Mesendoderm (in vitro differentiated cells): ENCODE measurements at regions not wholly inside any gene's neighbourhood (a gene's known extent, or its start where the extent isn't known, plus 50 kb on each side); places are given as distances from the start of the nearest gene placed in this dataset.

Experiments
- DNase-seq: peaks from one replicate; pipeline ENCODE4 v3.0.0; 2013
- H2AK5ac ChIP-seq: 2 replicates; pipeline ENCODE4 v1.6.1; 2013; ENCODE audit warnings: low read length, inconsistent platforms
- H2BK120ac ChIP-seq: 2 replicates; pipeline ENCODE4 v1.6.1; 2013; ENCODE audit warnings: low read depth, mild to moderate bottlenecking, low read length, moderate library complexity, mixed read lengths
- H2BK15ac ChIP-seq: replicated peaks from 2 replicates; pipeline ENCODE4 v1.6.1; 2013; ENCODE audit warnings: low read depth, mild to moderate bottlenecking, moderate library complexity
- H2BK5ac ChIP-seq: 2 replicates; pipeline ENCODE4 v1.6.1; 2013; ENCODE audit warnings: low read length, inconsistent platforms
- H3K18ac ChIP-seq: 2 replicates; pipeline ENCODE4 v1.6.1; 2013; ENCODE audit warnings: mild to moderate bottlenecking, low read length, mixed read lengths
- H3K23ac ChIP-seq: one replicate; pipeline ENCODE4 v1.6.1; 2013; ENCODE audit warnings: low read length
- H3K27ac ChIP-seq: 2 replicates; pipeline ENCODE4 v1.5.1; 2013; ENCODE audit warnings: low read depth, mild to moderate bottlenecking, inconsistent platforms, low read length, moderate library complexity
- H3K27me3 ChIP-seq: 2 replicates; pipeline ENCODE4 v1.6.1; 2013; ENCODE audit warnings: low read length, control low read depth, mild to moderate bottlenecking, inconsistent platforms; ENCODE audit not compliant: insufficient read depth, poor library complexity
- H3K36me3 ChIP-seq: 2 replicates; pipeline ENCODE4 v1.6.1; 2013; ENCODE audit warnings: low read length, inconsistent platforms; ENCODE audit not compliant: control insufficient read depth, insufficient read depth
- H3K4ac ChIP-seq: one replicate; pipeline ENCODE4 v1.6.1; 2013; ENCODE audit warnings: low read depth, mild to moderate bottlenecking, low read length, moderate library complexity
- H3K4me1 ChIP-seq: 2 replicates; pipeline ENCODE4 v1.6.1; 2013; ENCODE audit warnings: low read depth, low read length, inconsistent platforms; ENCODE audit not compliant: control insufficient read depth
- H3K4me2 ChIP-seq: 2 replicates; pipeline ENCODE4 v1.6.1; 2013; ENCODE audit warnings: low read length
- H3K4me3 ChIP-seq: 2 replicates; pipeline ENCODE4 v1.5.1; 2013; ENCODE audit warnings: mild to moderate bottlenecking, low read length
- H3K56ac ChIP-seq: one replicate; pipeline ENCODE4 v1.6.1; 2013; ENCODE audit warnings: low read length
- H3K79me1 ChIP-seq: 2 replicates; pipeline ENCODE4 v1.6.1; 2013; ENCODE audit warnings: low read length, inconsistent platforms
- H3K79me2 ChIP-seq: 2 replicates; pipeline ENCODE4 v1.6.1; 2013; ENCODE audit warnings: mild to moderate bottlenecking, low read length; ENCODE audit not compliant: control insufficient read depth, insufficient read depth
- H3K9ac ChIP-seq: 2 replicates; pipeline ENCODE4 v1.6.1; 2013; ENCODE audit warnings: low read length, inconsistent platforms
- H4K5ac ChIP-seq: one replicate; pipeline ENCODE4 v1.6.1; 2013; ENCODE audit warnings: low read length
- H4K8ac ChIP-seq: one replicate; pipeline ENCODE4 v1.6.1; 2013; ENCODE audit warnings: low read depth, mild to moderate bottlenecking, control low read depth, low read length, moderate library complexity
- WGBS: extraction: QIAGEN DNeasy Blood & Tissue Kit; methylation state at CpG from one replicate; pipeline ENCODE4 v1.1.7; 2013; ENCODE audit warnings: low lambda C conversion rate, missing lambda C conversion rate; ENCODE audit not compliant: insufficient coverage; ENCODE audit errors: extremely low coverage; 5-methylcytosine and 5-hydroxymethylcytosine counted together

GRCh38 chr15:97783240-97783639 is 177.3 kb upstream of the ARRDC4 start:
- H3K79me1 ChIP-seq: no peaks in the 10 kb centered on the region
- H2BK120ac ChIP-seq: no peak overlapping the region
- H2BK15ac ChIP-seq: no peak overlapping the region
- H3K9ac ChIP-seq: no peak overlapping the region
- no peak overlapping the region for H2AK5ac ChIP-seq
- no peak overlapping the region for H3K18ac ChIP-seq
- no peaks in the 10 kb centered on the region for H3K27me3 ChIP-seq
- DNase-seq: no peak
- no peak overlapping the region for H3K23ac ChIP-seq
- WGBS: no CpG with 5 or more reads among the region's 4 CpGs
- H3K4me3 ChIP-seq: no peak overlapping the region
- no peaks in the 10 kb centered on the region for H3K79me2 ChIP-seq
- H4K8ac ChIP-seq: no peak overlapping the region
- H3K56ac ChIP-seq: no peak overlapping the region
- no peak overlapping the region for H3K27ac ChIP-seq
- no peak overlapping the region for H3K4me2 ChIP-seq
- H3K36me3 ChIP-seq: no peaks in the 10 kb centered on the region
- H2BK5ac ChIP-seq: no peak overlapping the region
- no peak overlapping the region for H4K5ac ChIP-seq
- H3K4ac ChIP-seq: no peak overlapping the region
- no peaks in the 10 kb centered on the region for H3K4me1 ChIP-seq

- Histone ChIP-seq H3K79me1 (no peaks in the 10 kb centered on the region), H2BK15ac (no peak overlapping the region), H3K9ac (no peak overlapping the region), H2AK5ac (no peak overlapping the region), H3K36me3 (no peaks in the 10 kb centered on the region), H2BK5ac (no peak overlapping the region), H4K5ac (no peak overlapping the region), H3K27ac (no peak overlapping the region), H3K18ac (no peak overlapping the region), H3K56ac (no peak overlapping the region), H3K79me2 (no peaks in the 10 kb centered on the region), H2BK120ac (no peak overlapping the region), H3K4me2 (no peak overlapping the region), H3K4me1 (no peaks in the 10 kb centered on the region), H3K4me3 (no peak overlapping the region), H3K4ac (no peak overlapping the region), H3K27me3 (no peaks in the 10 kb centered on the region), H4K8ac (no peak overlapping the region), H3K23ac (no peak overlapping the region)
- WGBS: no CpG with 5 or more reads among the region's 1 CpG
- DNase-seq: no peak
Observed at GRCh38 chr15:97786741-97787140, 173.8 kb upstream of the ARRDC4 start.

DNA sequence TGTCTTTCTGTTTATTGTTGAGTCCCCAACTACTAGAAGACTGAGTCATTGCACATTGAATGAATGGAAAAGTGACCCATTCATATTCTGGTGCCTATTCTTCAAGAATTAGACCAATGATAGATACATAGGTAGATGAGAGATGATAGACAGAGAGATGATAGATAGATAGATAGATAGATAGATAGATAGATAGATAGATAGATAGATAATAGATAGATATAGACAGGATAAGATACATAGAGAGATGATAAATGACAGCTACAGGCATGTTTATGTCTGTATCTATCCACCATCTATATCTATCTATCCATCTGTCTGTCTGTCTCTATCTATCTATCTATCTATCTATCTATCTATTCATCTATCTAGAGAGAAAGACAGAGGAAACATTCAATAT is 170.3 kb upstream of the ARRDC4 start:
- Histone ChIP-seq H3K4ac (no peak overlapping the region), H3K27ac (no peak overlapping the region), H3K79me2 (no peaks in the 10 kb centered on the region), H3K27me3 (no peaks in the 10 kb centered on the region), H3K79me1 (no peaks in the 10 kb centered on the region), H2BK5ac (no peak overlapping the region), H3K36me3 (no peaks in the 10 kb centered on the region), H3K9ac (no peak overlapping the region), H3K56ac (no peak overlapping the region), H3K4me3 (no peak overlapping the region), H3K4me1 (no peaks in the 10 kb centered on the region), H3K23ac (no peak overlapping the region), H4K8ac (no peak overlapping the region), H3K18ac (no peak overlapping the region), H4K5ac (no peak overlapping the region), H3K4me2 (no peak overlapping the region), H2BK120ac (no peak overlapping the region), H2AK5ac (no peak overlapping the region), H2BK15ac (no peak overlapping the region)
- DNase-seq: no peak

GRCh38 chr15:97791824-97792792 is 168.4 kb upstream of the ARRDC4 start:
- no peak overlapping the region for H2BK120ac ChIP-seq
- no peak overlapping the region for H3K9ac ChIP-seq
- H3K4me1 ChIP-seq: no peaks in the 10 kb centered on the region
- no peak overlapping the region for H2AK5ac ChIP-seq
- H3K23ac ChIP-seq: no peak overlapping the region
- no peak overlapping the region for H2BK5ac ChIP-seq
- no peak overlapping the region for H4K5ac ChIP-seq
- H3K4ac ChIP-seq: no peak overlapping the region
- H3K27me3 ChIP-seq: no peaks in the 10 kb centered on the region
- no peak overlapping the region for H2BK15ac ChIP-seq
- DNase-seq: peak; percentile 39
- no peak overlapping the region for H4K8ac ChIP-seq
- H3K4me3 ChIP-seq: no peak overlapping the region
- H3K18ac ChIP-seq: no peak overlapping the region
- H3K4me2 ChIP-seq: no peak overlapping the region
- H3K27ac ChIP-seq: no peak overlapping the region
- H3K79me2 ChIP-seq: no peaks in the 10 kb centered on the region
- no peaks in the 10 kb centered on the region for H3K79me1 ChIP-seq
- no CpG with 5 or more reads among the region's 17 CpGs for WGBS
- no peaks in the 10 kb centered on the region for H3K36me3 ChIP-seq
- H3K56ac ChIP-seq: no peak overlapping the region

DNA sequence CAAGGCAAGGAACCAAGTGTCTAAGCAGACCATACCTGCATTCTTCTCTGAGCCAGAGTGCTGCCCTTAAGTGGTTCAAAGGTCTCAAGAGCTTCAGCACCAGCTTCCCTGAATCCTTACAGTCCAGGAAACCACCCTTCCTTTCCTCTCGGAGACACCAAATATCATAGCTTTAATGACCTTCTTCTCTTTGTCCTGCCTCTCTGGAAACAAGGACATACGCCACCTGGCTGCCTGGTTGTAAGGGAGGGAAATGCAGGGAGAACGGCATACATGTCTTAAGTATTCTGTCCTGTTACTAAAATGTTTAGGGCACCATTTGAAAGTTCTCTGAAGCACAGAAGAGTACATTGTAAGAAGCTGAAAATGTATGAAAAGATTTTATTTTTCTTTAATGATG is 155.6 kb upstream of the ARRDC4 start:
- no peaks in the 10 kb centered on the region for H3K36me3 ChIP-seq
- H3K79me1 ChIP-seq: no peaks in the 10 kb centered on the region
- no peak overlapping the region for H2AK5ac ChIP-seq
- no peak overlapping the region for H3K27ac ChIP-seq
- peak; percentile 13 for DNase-seq
- no peak overlapping the region for H3K4ac ChIP-seq
- H3K4me2 ChIP-seq: no peak overlapping the region
- no peak overlapping the region for H2BK5ac ChIP-seq
- H2BK15ac ChIP-seq: no peak overlapping the region
- H3K4me3 ChIP-seq: no peak overlapping the region
- no peaks in the 10 kb centered on the region for H3K79me2 ChIP-seq
- no peak overlapping the region for H3K56ac ChIP-seq
- no peak overlapping the region for H4K8ac ChIP-seq
- H3K9ac ChIP-seq: no peak overlapping the region
- H3K23ac ChIP-seq: no peak overlapping the region
- H2BK120ac ChIP-seq: no peak overlapping the region
- no peaks in the 10 kb centered on the region for H3K4me1 ChIP-seq
- WGBS: no CpG with 5 or more reads among the region's 3 CpGs
- H3K18ac ChIP-seq: no peak overlapping the region
- no peak overlapping the region for H4K5ac ChIP-seq
- H3K27me3 ChIP-seq: no peaks in the 10 kb centered on the region

- no peak overlapping the region for H2BK5ac ChIP-seq
- H3K27ac ChIP-seq: no peak overlapping the region
- no peak overlapping the region for H3K18ac ChIP-seq
- no CpG with 5 or more reads among the region's 6 CpGs for WGBS
- H3K79me2 ChIP-seq: no peaks in the 10 kb centered on the region
- H4K5ac ChIP-seq: no peak overlapping the region
- H3K56ac ChIP-seq: no peak overlapping the region
- no peak overlapping the region for H2AK5ac ChIP-seq
- H2BK15ac ChIP-seq: no peak overlapping the region
- no peak overlapping the region for H3K23ac ChIP-seq
- no peak overlapping the region for H3K4me2 ChIP-seq
- no peaks in the 10 kb centered on the region for H3K36me3 ChIP-seq
- DNase-seq: no peak
- H4K8ac ChIP-seq: no peak overlapping the region
- H3K9ac ChIP-seq: no peak overlapping the region
- H3K79me1 ChIP-seq: no peaks in the 10 kb centered on the region
- H3K4ac ChIP-seq: no peak overlapping the region
- H2BK120ac ChIP-seq: no peak overlapping the region
- no peak overlapping the region for H3K4me3 ChIP-seq
- no peaks in the 10 kb centered on the region for H3K27me3 ChIP-seq
- no peaks in the 10 kb centered on the region for H3K4me1 ChIP-seq
Observed at GRCh38 chr15:97806766-97807165, 153.7 kb upstream of the ARRDC4 start.
